Colonic mucosa (tissue), 4 donors: ENCODE measurements at regions not wholly inside any gene's neighbourhood (a gene's known extent, or its start where the extent isn't known, plus 50 kb on each side); places are given as distances from the start of the nearest gene placed in this dataset.
A peak's percentile ranks its signal among the peaks of the same experiment; 100 is the strongest.
"Not testable (repeated sequence)": the region's sequence is repeated elsewhere in the genome, so short reads cannot be mapped to it uniquely, and the experiment has no call there.

Source experiments
- DNase-seq: peaks from one replicate; pipeline ENCODE4 v3.0.0-alpha.2; 2020
- H3K27ac ChIP-seq: fragments of 200-600 bp; one replicate; pipeline ENCODE4 v1.8.0; 2021
- H3K27me3 ChIP-seq: fragments of 200-600 bp; one replicate; pipeline ENCODE4 v1.8.0; 2021
- H3K36me3 ChIP-seq: fragments of 200-600 bp; one replicate; pipeline ENCODE4 v1.8.0; 2021
- H3K4me1 ChIP-seq: fragments of 200-600 bp; one replicate; pipeline ENCODE4 v1.8.0; 2021; ENCODE audit warnings: mild to moderate bottlenecking
- H3K4me3 ChIP-seq: fragments of 200-600 bp; one replicate; pipeline ENCODE4 v1.8.0; 2021
- H3K9ac ChIP-seq, 2 donors: one replicate each; pipeline ENCODE4 v1.7.0; 2013; ENCODE audit warnings: control low read depth in 2 of 2, low read depth in 2 of 2, low read length in 2 of 2
- H3K9me3 ChIP-seq: fragments of 200-600 bp; one replicate; pipeline ENCODE4 v1.8.0; 2021
- CTCF ChIP-seq: fragments of 200-600 bp; IDR thresholded peaks from one replicate; pipeline ENCODE4 v1.8.0; 2022; ENCODE audit warnings: antibody characterized with exemption, mild to moderate bottlenecking
- intact Hi-C: fragments of 100-400 bp; cut with DNase I; formaldehyde crosslinking; loops from one replicate; pipeline ENCODE4 v1.14.1; 2022
- donor health status: healthy.
- donor health status: DM: no; HTN: no; CAD: no.
- donor health status: DM: no; HTN: no; CAD: no.

- H3K36me3 ChIP-seq = no peaks in the 10 kb centered on the region
- no peak overlapping the region for H3K9ac ChIP-seq
- intact Hi-C loops = no loop called here
- no peaks in the 10 kb centered on the region for H3K27me3 ChIP-seq
- no peaks in the 10 kb centered on the region for H3K4me1 ChIP-seq
- no peak overlapping the region for H3K4me3 ChIP-seq
- H3K9me3 ChIP-seq = no peaks in the 10 kb centered on the region
- no peak for TF ChIP-seq CTCF
- DNase-seq = no peak
- H3K27ac ChIP-seq = no peak overlapping the region
Observed at GRCh38 chr9:115849679-115850412, 303.7 kb upstream of the PAPPA start.

GRCh38 chr9:115850548-115851304, 302.9 kb upstream of the PAPPA start:
- no peaks in the 10 kb centered on the region for H3K9me3 ChIP-seq
- no peak for TF ChIP-seq CTCF
- H3K36me3 ChIP-seq = no peaks in the 10 kb centered on the region
- DNase-seq = no peak
- peak overlapping the region in 1 of 2 donors; percentile 10 for H3K9ac ChIP-seq
- intact Hi-C loops = no loop called here
- no peak overlapping the region for H3K4me3 ChIP-seq
- no peak overlapping the region for H3K27ac ChIP-seq
- no peaks in the 10 kb centered on the region for H3K27me3 ChIP-seq
- no peaks in the 10 kb centered on the region for H3K4me1 ChIP-seq

- DNase-seq = no peak
- H3K4me3 ChIP-seq = no peak overlapping the region
- no peak for TF ChIP-seq CTCF
- H3K9ac ChIP-seq = no peak overlapping the region
- no peak overlapping the region for H3K27ac ChIP-seq
- no peaks in the 10 kb centered on the region for H3K4me1 ChIP-seq
- intact Hi-C loops = no loop called here
- no peaks in the 10 kb centered on the region for H3K9me3 ChIP-seq
- H3K27me3 ChIP-seq = no peaks in the 10 kb centered on the region
- no peaks in the 10 kb centered on the region for H3K36me3 ChIP-seq
Observed at GRCh38 chr9:115855458-115856133, 298.0 kb upstream of the PAPPA start.

- intact Hi-C loops, H3K27me3 ChIP-seq, H3K4me3 ChIP-seq, H3K9ac ChIP-seq, H3K4me1 ChIP-seq, H3K27ac ChIP-seq, DNase-seq, H3K9me3 ChIP-seq, H3K36me3 ChIP-seq: not testable (repeated sequence)
Observed at GRCh38 chr9:115858421-115858820, 295.2 kb upstream of the PAPPA start.

GRCh38 chr9:115862021-115862420, 291.6 kb upstream of the PAPPA start:
- intact Hi-C loops = no loop called here
- H3K4me1 ChIP-seq = no peaks in the 10 kb centered on the region

More at GRCh38 chr9:115862021-115862420, 291.6 kb upstream of the PAPPA start:
- Histone ChIP-seq H3K4me3 (no peak overlapping the region), H3K9me3 (no peaks in the 10 kb centered on the region), H3K27ac (no peak overlapping the region), H3K9ac (no peak overlapping the region), H3K36me3 (no peaks in the 10 kb centered on the region), H3K27me3 (no peaks in the 10 kb centered on the region)
- no peak for TF ChIP-seq CTCF
- no peak for DNase-seq
